ENCODE measurements at regions not wholly inside any gene's neighbourhood (a gene's known extent, or its start where the extent isn't known, plus 50 kb on each side); places are given as distances from the start of the nearest gene placed in this dataset.

GRCh38 chr21:16310176-16310575, 580.4 kb downstream of the USP25 start:
- no peak for DNase-seq

GRCh38 chr21:16311229-16311628, 581.4 kb downstream of the USP25 start:
- no peak for DNase-seq

GRCh38 chr21:16312321-16312720, 582.5 kb downstream of the USP25 start:
- DNase-seq: no peak

GRCh38 chr21:16315223-16315622, 585.4 kb downstream of the USP25 start:
- no peak for DNase-seq

GRCh38 chr21:16318651-16319300, 589.0 kb downstream of the USP25 start:
- no peak for DNase-seq

- no peak for DNase-seq
Measured at GRCh38 chr21:16320110-16320509, 590.3 kb downstream of the USP25 start.

GRCh38 chr21:16322454-16322853, 592.7 kb downstream of the USP25 start:
- DNase-seq: no peak

- no peak for DNase-seq
Measured at GRCh38 chr21:16323596-16323995, 593.8 kb downstream of the USP25 start.

- no peak for DNase-seq
Measured at GRCh38 chr21:16324630-16325029, 594.8 kb downstream of the USP25 start.

GRCh38 chr21:16330082-16330907, 600.5 kb downstream of the USP25 start:
- DNase-seq: peak in 1 of 5 experiments; percentile 31

- DNase-seq: no peak
Measured at GRCh38 chr21:16330908-16331268, 601.1 kb downstream of the USP25 start.

GRCh38 chr21:16337266-16337665, 607.5 kb downstream of the USP25 start:
- no peak for DNase-seq

- no peak for DNase-seq
Measured at GRCh38 chr21:16342932-16343331, 613.1 kb downstream of the USP25 start.

- DNase-seq: no peak
Measured at GRCh38 chr21:16343776-16344175, 614.0 kb downstream of the USP25 start.

GRCh38 chr21:16345757-16346156, 616.0 kb downstream of the USP25 start:
- no peak for DNase-seq

GRCh38 chr21:16347223-16347622, 617.4 kb downstream of the USP25 start:
- no peak for DNase-seq

GRCh38 chr21:16353764-16354163, 624.0 kb downstream of the USP25 start:
- DNase-seq: no peak

- no peak for DNase-seq
Measured at GRCh38 chr21:16357994-16358393, 628.2 kb downstream of the USP25 start.

GRCh38 chr21:16358784-16359183, 629.0 kb downstream of the USP25 start:
- DNase-seq: no peak

GRCh38 chr21:16363100-16363499, 633.3 kb downstream of the USP25 start:
- no peak for DNase-seq

GRCh38 chr21:16363518-16363917, 633.7 kb downstream of the USP25 start:
- DNase-seq: no peak

- DNase-seq: no peak
Measured at GRCh38 chr21:16366207-16366606, 636.4 kb downstream of the USP25 start.

GRCh38 chr21:16367079-16367478, 637.3 kb downstream of the USP25 start:
- DNase-seq: no peak

GRCh38 chr21:16370186-16370585, 640.4 kb downstream of the USP25 start:
- DNase-seq: no peak

All from T-helper 2 cell (primary cell).